Lung (tissue), 11 donors: ENCODE measurements at regions not wholly inside any gene's neighbourhood (a gene's known extent, or its start where the extent isn't known, plus 50 kb on each side); places are given as distances from the start of the nearest gene placed in this dataset.

Source experiments
- ATAC-seq: fragments of 200-7000 bp; cut with Tn5 transposase; one replicate; pipeline ENCODE4 v1.9.1; 2020; ENCODE audit warnings: moderate number of reproducible peaks; ENCODE audit not compliant: insufficient read depth, low FRiP score
- DNase-seq, 3 donors: peaks; one replicate each; pipeline ENCODE4 v3.0.0-alpha.2; 2013 to 2017
- H3K27ac ChIP-seq, 2 donors: one replicate each; pipeline ENCODE4 v1.5.1; 2013; ENCODE audit warnings: mild to moderate bottlenecking in 2 of 2, moderate library complexity in 2 of 2, control low read depth in 1 of 2, inconsistent platforms in 1 of 2, low read depth in 1 of 2, low read length in 1 of 2
- H3K27me3 ChIP-seq, 3 donors: one replicate each; pipeline ENCODE4 v1.5.1; 2013; ENCODE audit warnings: low read length in 2 of 3; ENCODE audit not compliant: control insufficient read depth in 3 of 3, insufficient read depth in 3 of 3
- H3K36me3 ChIP-seq, 4 donors: one replicate each; pipeline ENCODE4 v1.5.1; 2013; ENCODE audit warnings: low read length in 4 of 4, mild to moderate bottlenecking in 1 of 4, moderate library complexity in 1 of 4; ENCODE audit not compliant: control insufficient read depth in 4 of 4, insufficient read depth in 4 of 4
- H3K4me1 ChIP-seq, 5 donors: one replicate each; pipeline ENCODE4 v1.5.1; 2013; ENCODE audit warnings: low read length in 5 of 5, mild to moderate bottlenecking in 2 of 5, moderate library complexity in 1 of 5; ENCODE audit not compliant: control insufficient read depth in 5 of 5, insufficient read depth in 5 of 5
- H3K4me3 ChIP-seq: one replicate; pipeline ENCODE4 v1.5.1; 2013; ENCODE audit warnings: mild to moderate bottlenecking, control low read depth, moderate library complexity
- H3K9ac ChIP-seq, 2 donors: one replicate each; pipeline ENCODE4 v1.5.1; 2013; ENCODE audit warnings: low read length in 2 of 2, control low read depth in 1 of 2; ENCODE audit not compliant: insufficient read depth in 1 of 2
- H3K9me3 ChIP-seq, 4 donors: one replicate each; pipeline ENCODE4 v1.5.1; 2013; ENCODE audit warnings: low read length in 3 of 4, mild to moderate bottlenecking in 1 of 4, moderate library complexity in 1 of 4; ENCODE audit not compliant: control insufficient read depth in 4 of 4, insufficient read depth in 3 of 4
- CTCF ChIP-seq: IDR thresholded peaks from 2 replicates; pipeline ENCODE4 v1.5.1; 2012; ENCODE audit warnings: mild to moderate bottlenecking; ENCODE audit errors: control extremely low read depth, extremely low read depth
- WGBS, 2 donors: extraction: QIAGEN DNeasy Blood & Tissue Kit; methylation state at CpG; one replicate each; pipeline ENCODE4 v1.1.7; 2013; 5-methylcytosine and 5-hydroxymethylcytosine counted together
- donor health status: control.
- donor health status: control.
- donor health status: Bipolar disorder and iron deficiency.
- donor health status: healthy.
- donor health status: DM: yes; HTN: yes; CAD: no.

DNA sequence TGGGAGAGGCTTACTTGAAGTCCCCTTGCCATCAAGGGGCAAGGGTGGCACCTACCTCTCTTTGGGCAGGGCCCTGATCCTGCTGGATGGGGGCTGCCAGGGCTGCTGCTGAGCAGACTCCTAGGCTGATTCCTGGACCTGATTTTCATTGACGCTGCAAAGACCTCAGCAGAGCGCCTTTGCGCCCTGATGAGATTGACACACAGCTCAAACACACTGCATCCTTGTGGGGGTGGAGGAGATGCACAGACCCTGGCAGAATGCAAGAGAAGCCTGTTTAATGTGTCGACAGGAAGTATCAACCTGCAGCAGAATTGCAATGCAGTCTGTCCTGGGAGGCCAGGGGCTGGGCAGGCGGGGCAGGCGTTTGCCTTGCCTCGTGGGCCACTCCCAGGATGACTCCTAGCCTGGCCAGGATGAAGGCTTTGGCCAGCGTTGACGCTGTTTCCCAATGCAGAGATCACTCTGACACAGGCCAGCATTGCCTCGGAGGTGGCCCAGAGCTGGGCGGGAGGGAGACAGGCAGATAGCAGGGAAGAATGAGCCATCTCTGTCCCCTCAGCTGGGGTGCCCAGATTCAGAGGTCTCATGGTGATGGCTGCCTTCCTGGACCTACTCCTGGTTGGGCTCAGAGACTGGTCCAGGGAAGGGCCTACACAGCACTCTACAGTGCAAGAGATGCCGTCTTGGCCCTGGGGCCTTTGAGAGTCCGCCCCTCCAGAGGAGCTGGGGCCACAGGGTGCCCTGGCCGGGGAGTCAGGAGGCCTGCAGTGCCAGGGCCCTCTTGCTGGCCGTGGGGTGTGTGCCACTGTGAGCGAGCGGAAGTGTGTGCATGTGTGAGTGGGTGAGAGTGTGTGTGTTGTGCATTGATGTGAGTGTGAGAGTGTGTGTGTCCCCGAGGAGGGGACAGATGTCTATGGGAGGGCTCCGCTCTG is 108.3 kb downstream of the KIF26A start:
- no peak overlapping the region for H3K9ac ChIP-seq
- no peak for TF ChIP-seq CTCF
- DNase-seq (peak in 1 of 3 donors; percentile 6), ATAC-seq (no peak)
- H3K36me3 ChIP-seq, result no peaks in the 10 kb centered on the region
- no peak overlapping the region for H3K27ac ChIP-seq
- 82% methylated on average over 19 of the region's 19 CpGs for WGBS, 2 donors
- no peak overlapping the region for H3K4me3 ChIP-seq
- H3K27me3 ChIP-seq, result no peaks in the 10 kb centered on the region
- peaks cover 0 to 17% (median 0%) of the 10 kb centered on the region in 5 donors for H3K4me1 ChIP-seq
- H3K9me3 ChIP-seq, result peaks cover 0 to 16% (median 0%) of the 10 kb centered on the region in 4 donors

DNA sequence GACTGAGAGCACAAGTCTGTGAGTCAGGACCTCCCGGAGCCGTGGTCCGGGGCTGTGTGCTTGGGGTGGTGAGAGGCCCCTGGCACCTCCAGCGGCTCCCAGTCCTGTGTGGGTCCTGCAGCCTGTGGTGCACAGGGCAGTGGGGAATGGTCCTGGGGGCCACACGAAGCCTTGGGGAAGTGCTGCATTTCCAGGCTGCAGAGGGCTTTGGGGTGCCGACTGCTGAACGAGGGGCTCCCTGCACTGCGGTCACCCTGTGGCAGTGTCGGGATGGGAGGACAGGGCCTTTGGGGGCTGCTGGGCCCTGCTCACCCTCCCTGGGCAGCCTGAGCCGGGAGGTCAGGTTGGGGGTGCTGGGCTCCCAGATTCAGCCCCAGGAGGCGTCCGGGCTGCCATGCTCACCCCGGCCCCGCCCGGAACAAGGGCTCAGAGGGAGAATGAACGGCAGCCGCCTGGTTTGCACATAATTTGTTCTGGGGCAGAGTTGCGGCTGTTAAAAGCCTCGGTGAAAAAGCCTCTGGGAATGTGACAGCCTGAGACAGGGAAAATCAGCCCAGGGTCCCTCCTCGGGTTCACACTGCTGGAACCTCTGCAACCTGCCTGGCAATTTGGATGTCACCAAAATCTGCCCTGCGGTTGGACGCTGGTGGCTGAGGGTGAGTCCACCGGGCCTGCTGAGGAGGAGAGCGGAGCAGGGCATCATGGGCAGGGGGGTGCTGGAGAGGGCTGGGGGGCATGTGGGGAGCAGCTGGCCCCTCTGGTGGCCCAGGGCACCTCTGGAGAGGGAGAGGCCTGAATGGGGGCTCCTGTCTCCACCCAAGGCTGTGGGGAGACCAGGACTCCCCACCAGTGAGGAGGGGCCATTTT is 109.2 kb downstream of the KIF26A start:
- DNase-seq, result peak in 1 of 3 donors; percentile 6
- 86 to 88% methylated on average over 17 to 24 of the region's 24 CpGs for WGBS, 2 donors
- no peak overlapping the region for H3K27ac ChIP-seq

More for the DNA sequence above, 109.2 kb downstream of the KIF26A start:
- H3K9me3 ChIP-seq, result peaks cover 0 to 16% (median 0%) of the 10 kb centered on the region in 4 donors
- no peak for TF ChIP-seq CTCF
- ATAC-seq, result no peak
- H3K4me3 ChIP-seq, result no peak overlapping the region
- no peak overlapping the region for H3K9ac ChIP-seq
- peaks cover 0 to 17% (median 0%) of the 10 kb centered on the region in 5 donors for H3K4me1 ChIP-seq
- no peaks in the 10 kb centered on the region for H3K36me3 ChIP-seq
- no peaks in the 10 kb centered on the region for H3K27me3 ChIP-seq
